HG02623 (cell line): ENCODE measurements at regions not wholly inside any gene's neighbourhood (a gene's known extent, or its start where the extent isn't known, plus 50 kb on each side); places are given as distances from the start of the nearest gene placed in this dataset.
"Not testable (repeated sequence)": the region's sequence is repeated elsewhere in the genome, so short reads cannot be mapped to it uniquely, and the experiment has no call there.

Source experiments
- ATAC-seq: cut with Tn5 transposase; IDR thresholded peaks from one replicate; pipeline ENCODE4 v1.9.1; 2021; ENCODE audit warnings: moderate library complexity; ENCODE audit not compliant: unreplicated experiment

- no peak for ATAC-seq
These were observed 54.7 kb downstream of the ASCL1 start for GRCh38 chr12:103011974-103012763.

DNA sequence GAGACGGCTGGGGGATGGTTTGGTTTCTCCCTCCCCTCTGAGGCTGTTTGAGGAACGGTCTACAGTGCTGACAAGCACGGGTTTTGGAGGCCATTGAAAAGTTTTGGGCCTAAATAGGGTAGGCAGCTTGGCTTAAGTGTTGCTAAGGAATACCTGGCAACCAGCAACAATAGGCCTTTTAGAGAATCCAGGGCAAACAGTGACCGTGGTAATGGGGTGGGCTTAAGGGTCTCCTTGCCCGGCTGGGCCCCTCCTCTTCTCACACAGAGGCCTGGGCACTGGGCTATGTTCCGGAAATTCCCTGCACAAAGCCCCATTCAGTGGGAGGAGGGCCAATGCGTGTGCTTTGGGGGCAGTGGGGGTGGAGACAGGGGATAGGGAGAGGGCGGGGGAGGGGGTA is 55.4 kb downstream of the ASCL1 start:
- ATAC-seq, result no peak

GRCh38 chr12:103013741-103014300 is 56.3 kb downstream of the ASCL1 start:
- no peak for ATAC-seq

DNA sequence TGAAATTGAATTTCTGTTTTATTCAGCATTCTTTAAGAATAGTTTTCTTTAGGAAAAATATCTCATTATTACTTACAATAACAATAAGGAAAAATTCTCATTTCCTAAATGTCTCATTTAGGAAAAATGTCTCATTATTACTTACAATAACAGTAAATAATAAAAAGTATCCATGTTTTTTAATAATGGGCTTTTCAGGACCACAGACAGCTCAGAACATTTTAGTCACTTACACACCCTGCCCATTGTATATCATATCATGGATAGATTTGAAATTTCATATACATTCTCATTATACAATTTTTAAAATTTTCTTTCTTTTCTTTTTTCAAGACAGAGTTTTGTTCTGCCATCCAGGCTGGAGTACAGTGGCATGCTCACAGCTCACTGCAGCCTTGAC is 58.9 kb downstream of the ASCL1 start:
- ATAC-seq, result no peak

DNA sequence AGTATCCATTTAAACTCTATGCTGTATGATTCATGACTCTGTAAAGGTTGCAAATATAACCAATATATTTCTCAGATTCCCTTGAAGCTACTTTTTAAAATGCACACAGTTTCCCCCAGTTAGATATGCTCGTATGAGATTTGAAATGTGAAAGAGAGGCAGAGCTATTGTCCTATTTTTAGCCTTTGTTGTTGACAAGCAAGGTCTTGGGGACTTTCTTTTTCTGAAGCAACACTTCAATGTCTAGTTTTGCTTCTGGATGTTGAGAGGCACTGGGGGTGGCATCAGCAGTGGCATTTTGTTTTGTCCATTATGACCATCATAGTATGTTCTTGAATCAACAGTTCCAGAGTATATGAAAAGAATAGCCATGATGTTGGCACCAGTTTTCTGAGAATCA is 63.4 kb downstream of the ASCL1 start:
- ATAC-seq, result peak; percentile 58

- no peak for ATAC-seq
These were observed 64.2 kb downstream of the ASCL1 start for GRCh38 chr12:103021538-103022218.

DNA sequence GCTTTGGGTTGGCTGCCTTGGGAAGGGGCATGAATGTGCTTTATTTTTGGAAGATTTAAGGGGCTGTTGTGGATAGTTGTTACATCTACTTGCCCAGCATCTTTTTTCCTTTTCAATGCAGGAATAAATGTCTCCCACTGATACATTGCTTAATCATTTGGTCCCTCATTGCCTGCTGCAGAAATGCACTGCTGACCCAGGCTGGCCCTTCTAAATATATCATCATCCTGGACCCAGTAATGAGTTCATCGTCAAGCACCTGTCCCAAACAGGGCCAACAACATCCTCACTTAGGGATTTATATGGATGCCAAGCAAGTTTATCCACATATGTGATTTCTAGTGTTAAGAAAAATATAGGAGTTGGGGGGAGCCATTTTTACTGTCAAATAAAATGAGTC is 67.2 kb downstream of the ASCL1 start:
- ATAC-seq, result no peak

DNA sequence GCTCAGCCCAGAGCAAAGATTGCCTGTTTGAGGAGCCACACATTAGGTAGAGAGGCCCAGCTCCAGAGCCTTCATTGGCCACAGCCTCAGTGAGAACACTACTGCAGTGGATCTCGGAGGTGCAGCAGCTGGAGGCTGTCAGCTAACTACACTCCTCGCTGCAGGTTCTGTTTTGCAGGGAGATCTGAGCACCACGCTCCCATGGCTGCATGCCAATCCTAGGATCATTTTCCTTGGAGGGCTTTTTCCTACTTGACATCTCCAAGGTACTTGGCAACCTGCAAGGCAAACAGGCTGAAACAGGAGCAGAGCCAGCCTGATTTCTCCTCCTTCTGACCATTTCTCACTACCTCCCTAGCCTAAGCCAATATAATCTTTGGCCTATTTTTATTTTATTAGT is 69.2 kb downstream of the ASCL1 start:
- ATAC-seq, result not testable (repeated sequence)

- no peak for ATAC-seq
These were observed 71.6 kb downstream of the ASCL1 start for GRCh38 chr12:103028881-103029639.

GRCh38 chr12:103036581-103037214 is 79.2 kb downstream of the ASCL1 start:
- ATAC-seq, result no peak

GRCh38 chr12:103043531-103044486 is 86.3 kb downstream of the ASCL1 start:
- no peak for ATAC-seq

DNA sequence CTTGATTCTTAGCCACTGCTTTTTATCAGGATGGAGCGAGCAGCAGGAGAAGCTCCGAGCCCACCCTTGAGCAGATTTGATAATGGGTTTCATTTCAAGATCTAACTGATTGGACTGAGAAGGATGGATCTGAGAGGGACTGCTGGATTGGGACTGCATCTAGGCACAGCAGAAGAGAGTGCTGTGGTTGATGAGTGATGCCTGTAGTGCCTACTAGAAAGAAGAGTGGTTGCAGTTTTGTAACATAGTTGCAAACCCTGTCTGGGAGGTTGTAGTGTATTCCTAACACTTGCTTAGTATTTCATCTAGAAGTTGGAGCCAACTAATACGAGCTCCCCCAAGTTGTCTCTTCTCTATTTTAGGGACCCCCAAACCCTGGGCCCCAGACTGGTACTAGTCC is 88.7 kb downstream of the ASCL1 start:
- ATAC-seq, result no peak

GRCh38 chr12:103050273-103050672 is 92.8 kb downstream of the ASCL1 start:
- no peak for ATAC-seq

DNA sequence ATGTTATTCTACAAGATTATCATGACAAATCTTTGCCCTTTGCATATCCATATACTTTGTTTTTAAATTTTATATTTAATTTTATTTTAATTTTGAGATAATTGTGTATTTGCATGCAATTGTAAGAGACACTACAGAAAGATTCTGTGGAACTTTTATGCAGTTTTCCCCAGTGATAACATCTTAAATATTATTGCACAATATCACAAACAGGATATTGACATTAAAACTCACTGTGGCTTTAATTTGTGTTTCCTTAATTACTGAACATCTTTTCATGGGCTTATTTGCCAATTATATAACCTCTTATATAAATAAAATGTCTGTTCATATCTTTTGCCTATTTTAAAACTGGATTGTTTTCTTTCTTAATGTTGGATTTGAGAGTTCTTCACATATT is 95.6 kb downstream of the ASCL1 start:
- ATAC-seq, result no peak

DNA sequence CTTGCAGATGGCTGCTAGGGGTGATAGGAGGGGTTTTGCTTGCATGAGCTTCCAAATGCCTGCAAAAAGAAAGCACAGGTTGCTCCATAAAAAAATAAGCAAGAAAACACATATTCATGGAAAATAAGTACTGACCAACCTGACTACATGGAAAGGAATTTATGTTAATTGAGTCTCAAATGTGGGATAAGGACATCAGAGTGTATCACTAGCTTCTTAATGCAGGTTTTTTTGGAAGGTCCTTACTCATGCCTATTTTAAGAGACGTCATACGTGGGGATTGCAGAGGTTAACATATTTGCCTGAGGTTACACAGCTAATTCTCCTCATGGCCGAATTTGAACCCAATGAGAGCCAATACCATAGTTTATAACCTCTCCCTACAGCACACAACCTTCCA is 116.2 kb downstream of the ASCL1 start:
- ATAC-seq, result no peak

DNA sequence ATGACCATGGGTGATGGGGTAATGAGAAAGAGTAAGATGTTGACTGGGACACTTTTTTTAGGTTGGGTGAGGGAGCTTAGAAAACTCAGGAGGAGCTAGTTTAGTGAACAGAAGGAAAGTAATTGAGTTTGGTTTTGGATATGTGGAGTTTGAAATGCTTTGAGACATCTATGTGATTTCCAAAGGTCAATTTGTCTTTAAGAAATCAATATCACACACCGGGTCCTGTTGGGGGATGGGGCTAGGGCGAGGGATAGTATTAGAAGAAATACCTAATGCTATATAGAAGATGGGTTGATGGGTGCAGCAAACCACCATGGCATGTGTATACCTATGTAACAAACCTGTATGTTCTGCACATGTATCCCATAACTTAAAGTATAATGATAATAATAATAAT is 118.4 kb downstream of the ASCL1 start:
- ATAC-seq, result no peak

DNA sequence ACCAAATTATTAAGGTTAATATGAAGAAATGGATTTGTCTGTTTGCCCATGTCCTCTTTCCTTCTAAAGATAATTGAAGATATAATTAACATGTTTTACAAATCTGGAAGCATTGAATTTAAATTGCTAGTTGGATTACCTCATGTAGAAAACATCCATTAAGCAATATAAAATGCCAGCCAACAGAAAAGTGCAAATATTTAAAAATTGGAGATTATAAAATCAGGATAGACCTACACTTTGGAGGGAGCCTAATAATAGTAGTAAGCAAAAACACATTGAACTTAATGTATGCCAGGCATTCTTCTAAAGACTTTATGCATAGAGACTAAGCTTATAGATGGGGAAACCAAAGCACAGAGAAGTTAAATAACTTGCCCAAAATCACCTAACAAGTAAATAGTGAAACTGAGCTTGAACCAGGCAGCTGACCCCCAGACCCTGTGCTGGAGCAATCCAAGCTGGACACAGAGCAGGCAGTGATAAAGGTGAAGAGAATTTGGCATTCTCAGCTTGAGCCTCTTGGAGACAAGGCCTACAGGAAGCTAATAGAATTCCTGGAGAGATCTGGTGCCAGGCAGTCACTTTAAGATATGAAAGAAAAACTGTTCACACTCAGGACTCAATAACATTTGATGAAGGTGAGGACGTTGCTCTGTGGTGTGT is 119.8 kb downstream of the ASCL1 start:
- ATAC-seq, result no peak

GRCh38 chr12:103085541-103085940 is 128.1 kb downstream of the ASCL1 start:
- ATAC-seq, result peak; percentile 78

- ATAC-seq, result no peak
These were observed 129.0 kb downstream of the ASCL1 start for GRCh38 chr12:103086471-103086870.
